ENCODE measurements at regions not wholly inside any gene's neighbourhood (a gene's known extent, or its start where the extent isn't known, plus 50 kb on each side); places are given as distances from the start of the nearest gene placed in this dataset.

DNA sequence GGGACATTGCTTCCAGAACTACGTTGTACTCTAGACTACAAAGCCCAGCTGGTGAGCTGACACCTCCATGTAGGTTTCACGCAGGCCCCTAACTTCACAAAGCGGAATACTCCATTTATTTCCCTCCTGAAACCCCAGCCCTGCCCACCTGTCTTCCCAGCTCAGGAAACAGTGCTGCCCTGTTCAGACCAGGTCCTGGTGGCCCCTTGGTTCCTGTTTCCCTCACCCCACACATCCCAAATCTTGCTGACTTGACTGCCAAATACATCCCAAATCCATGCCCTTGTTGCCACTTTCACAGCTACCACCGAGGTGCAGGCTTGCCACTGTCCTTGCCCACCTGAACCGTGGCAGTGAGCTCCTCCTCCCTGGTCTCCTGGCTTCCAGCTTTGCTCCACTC lies 113.1 kb upstream of the PTPN1 start:
- no peak for DNase-seq

DNA sequence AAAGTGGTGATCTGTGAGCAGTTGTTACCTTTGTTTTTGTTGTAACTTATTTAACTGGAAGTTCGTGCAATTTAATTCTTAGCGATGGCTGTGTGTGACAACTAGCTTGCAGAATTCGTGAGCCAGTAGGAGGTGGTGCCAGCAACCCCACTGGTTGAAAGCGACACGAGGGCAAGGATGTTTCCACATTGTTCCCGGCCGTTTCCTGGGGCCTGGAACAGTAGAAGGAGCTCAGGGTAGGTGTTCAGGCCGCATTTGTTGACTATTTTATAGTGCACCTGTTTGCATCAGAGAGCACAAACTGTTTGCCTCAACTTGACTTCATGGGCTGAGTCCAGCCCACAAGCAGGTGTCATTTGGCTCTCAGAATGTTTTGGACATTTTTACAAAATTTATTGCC lies 112.1 kb upstream of the PTPN1 start:
- no peak for DNase-seq

DNA sequence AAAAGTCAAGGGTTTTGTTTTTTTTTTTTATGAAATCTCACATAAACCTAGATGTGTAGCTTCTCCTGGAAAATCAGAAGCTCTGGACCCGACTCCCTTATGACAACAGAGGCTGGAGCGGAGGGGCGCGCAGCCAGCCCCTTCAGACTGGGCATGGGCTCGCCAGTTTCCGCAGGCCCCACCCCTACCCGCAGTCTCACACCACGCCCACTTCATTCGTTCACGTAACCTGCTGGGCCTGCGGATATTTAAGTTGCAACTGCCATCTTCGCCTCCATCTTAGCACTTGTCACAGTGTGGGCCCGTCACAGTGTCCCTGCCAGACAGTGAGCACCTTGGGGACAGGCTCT lies 111.7 kb upstream of the PTPN1 start:
- DNase-seq = no peak

DNA sequence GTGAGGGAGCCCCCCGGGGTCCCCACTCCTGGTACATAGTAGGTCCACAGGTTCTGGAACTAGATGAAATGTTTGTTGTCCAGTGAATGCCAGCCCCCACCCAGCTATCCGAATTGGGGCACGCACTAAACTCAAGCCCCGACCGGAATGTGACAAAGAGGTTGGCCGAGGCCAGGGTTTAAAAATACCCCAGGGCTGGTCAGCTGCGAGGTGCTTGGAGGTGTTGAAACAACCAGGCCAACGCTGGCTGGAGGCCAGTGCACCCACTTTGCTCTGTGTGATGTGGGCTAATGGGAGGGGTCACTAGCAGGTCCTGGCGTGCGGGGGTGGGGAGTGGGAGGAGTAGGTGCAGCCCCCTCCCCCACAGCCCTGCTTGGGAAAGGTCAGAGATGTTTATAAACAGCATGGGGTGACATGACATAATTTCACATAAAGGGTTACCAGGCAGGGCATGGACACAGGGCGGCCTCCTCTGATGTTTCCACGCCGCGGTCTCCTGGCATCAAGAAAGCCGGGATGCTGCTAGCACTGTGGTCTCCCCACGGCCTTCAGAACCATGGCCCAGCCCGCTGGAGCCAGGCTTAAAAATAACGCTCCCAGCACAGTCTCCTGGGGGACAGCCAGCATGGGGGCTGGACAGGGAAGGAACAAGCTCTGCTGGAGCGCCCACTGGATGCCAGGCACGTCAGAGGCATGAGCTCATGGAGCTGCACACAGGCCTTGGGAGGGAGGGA lies 111.2 kb upstream of the PTPN1 start:
- DNase-seq = no peak

DNA sequence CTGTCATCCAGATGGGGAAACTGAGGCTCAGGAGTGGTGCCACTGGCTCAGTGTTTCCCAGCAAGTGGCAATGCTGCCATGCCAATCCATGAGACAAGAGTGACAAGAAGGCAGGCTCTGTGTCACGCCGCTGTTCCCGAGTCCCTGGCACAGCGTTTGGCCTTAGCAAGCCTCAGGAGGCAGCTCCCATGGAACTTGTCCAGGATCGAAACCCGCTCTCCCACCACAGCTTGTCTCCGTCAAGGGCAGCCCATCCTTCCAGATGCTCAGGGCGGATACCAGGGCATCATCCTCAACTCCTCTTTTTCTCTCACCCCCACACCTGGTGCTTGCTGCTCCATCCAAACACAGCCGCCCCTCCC lies 110.6 kb upstream of the PTPN1 start:
- no peak for DNase-seq

DNA sequence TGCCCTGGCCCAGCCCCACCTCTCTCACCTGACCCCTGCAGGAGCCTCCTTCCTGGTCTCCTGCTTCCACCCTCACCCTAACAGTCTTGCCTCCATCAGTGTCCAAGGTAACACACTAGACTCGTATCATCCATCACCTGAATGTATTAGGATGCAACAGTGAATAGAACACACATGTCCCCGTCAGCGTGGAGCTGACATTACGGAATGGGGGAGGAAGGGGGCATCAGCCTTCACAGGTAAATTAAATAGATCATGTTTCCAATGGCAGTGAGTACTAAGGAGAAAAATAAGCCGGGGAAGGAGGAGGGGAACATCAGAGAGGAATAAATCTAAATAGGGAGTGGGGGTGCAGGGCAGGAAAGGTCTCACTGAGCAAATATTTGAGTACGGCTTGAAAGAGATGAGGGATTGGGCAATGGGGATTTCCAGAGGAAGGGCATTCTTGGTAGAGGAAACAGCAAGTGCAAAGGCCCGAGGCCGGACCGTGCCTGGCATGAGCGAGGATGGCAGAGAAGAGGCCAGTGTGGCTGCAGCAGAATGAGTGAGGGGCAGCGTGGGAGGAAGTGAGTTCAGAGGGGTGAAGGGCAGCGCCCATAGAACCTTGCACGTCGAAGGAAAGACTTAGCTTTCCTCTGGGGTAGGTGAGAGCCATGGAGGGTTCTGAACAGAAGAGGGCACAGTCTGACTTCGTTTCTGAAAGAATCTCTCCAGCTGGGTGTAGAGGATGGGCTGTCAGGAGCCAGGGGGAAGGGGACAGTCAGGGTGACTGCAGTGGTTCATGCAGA lies 110.1 kb upstream of the PTPN1 start:
- DNase-seq = no peak

DNA sequence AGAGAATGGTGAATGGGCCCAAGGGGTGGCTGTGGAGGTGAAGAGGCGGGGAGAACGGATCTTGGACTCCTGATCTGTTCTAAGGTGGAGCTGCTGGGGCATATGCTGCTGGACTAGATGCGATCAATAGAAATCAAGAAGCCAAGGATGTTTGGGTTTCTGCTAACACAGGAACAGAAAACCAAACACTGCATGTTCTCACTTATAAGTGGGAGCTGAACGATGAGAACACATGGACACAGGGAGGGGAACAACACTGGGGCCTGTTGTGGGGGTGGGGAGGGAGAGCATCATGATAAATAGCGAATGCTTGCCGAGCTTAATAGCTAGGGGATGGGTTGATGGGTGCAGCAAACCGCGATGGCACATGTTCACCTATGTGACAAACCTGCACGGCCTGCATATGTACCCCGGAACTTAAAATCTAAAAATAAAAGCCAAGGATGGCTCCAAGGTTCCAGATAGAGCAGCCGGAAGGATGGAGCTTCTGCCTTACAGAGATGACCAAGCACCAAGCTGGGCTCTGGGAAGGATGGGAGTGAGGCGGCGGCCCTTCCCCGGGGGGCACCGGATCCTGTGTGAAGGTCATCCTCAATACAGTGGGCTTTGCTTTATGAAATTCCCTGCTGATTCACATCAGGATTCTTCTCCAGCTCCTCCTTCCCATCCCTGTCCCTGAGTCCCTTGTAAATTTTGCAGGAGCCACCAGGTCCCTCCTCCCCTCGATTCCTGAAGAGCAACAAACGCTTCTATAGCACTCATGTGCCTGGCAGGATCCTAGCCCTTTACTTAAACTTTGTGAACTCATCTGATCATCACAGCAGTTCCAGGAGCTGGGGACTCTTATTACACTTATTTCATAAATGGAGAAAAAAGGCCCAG lies 109.2 kb upstream of the PTPN1 start:
- no peak for DNase-seq

DNA sequence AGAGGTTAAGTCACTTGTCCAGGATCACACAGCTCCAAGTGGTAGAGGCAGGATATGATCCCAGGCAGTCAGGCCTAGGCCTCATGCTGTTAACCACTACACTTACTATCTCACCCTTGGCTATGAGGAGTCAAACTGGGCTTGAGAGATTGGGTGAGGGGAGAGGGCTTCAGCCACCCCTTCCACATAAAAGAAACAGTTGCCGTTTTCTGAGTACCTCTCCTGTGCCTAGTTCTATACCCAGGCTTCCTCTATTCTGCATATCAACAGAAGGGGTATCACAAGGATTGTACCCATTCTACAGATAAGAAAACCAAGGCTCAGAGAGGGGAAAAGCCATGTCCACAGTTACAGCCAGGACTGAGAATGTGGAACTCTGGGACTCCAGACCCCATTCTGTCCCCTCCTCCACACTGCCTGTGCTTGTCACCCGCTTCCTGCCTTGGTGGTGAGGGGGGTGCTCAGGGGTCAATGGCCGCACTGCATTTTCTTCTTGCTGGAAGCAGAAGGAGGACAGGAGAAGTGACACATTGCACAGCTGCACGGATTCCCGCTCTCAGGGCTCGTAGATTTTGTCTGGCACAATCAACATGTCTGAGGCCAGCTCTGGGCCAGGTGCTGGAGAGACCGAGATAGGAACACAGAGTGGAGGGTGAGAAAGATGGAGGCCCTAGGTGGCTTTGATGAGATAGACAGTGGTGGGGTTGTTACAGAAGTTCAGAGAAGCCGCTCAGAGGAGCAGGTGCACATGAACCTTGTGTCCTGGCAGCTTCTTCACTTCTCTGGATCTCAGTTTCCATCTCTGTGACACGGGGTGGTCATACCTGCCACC lies 108.4 kb upstream of the PTPN1 start:
- no peak for DNase-seq

DNA sequence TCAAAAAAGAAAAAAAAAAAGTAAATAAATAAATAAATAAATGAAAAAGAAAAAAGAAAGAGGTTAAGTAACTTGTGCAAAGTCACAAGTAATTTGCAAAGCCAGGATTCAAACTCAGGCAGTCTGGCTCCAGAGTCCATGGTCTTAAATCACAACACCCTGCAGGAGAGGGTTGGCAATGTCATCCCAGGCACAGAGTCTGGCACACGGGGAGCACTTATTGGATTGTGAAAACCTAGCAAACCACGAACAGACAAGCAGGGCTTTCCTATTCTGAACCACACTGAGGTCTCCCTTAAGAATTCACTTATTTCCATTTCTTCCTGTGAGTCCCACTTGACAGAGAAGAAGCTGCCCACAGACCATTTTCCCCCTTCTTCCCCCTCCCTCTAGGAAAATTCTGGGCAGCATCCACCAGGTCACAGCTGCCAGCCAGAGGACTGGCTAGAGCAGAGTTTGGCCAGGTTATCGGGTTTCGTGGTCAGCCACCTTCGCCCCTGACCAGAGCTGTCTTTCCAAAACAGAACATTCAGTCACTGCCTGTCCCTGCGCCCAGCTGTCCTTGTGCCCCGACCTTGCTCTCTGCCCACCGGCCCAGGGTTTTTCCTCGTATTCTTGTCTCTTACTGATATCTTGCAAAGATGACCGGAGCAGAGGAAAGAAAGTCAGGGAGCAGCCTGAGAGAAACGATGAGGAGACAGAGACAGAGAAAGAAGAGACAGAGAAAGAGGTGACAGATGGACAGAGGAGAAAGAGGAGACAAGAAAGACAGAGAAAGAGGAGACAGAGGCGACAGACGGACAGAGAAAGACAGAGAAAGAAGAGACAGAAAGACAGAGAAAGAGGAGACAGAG lies 106.4 kb upstream of the PTPN1 start:
- no peak for DNase-seq

DNA sequence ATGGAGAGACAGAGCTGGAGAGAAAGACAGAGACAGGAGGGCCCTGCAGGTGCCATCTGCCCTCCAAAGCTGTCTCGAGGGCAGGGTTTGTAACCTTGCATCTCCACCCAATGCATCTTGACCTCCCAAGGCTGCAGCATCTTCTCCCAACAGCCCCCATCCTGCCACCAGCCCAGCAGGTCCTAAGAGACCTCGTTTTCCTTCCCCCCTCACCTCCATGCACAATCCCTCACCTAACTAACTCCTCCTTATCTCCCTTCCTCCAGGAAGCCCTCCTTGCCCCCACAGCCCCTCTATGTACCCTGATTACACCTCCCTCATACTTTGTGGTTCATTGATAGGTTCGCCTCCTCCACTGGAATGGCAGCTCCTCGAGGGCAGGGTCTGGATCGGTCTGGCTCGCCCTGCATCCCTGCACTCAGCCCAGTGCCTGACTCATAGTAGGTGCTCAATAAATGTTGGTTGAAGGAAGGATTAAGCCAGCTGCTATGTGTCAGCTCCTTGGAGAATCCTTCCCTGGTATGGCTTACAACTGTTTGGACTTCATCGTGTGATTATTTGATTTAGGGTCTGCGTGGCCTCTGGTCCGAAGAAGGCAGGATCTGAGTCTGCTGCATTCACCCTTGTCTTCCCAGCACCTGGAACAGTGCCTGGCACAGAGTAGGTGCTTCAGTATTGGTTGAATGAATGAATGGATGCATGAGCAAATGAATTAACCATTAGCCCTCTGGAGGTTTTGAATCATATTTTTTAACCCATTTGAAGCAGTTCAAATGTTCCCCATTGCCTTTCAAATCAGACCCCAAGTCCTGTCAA lies 105.6 kb upstream of the PTPN1 start:
- DNase-seq = no peak

DNA sequence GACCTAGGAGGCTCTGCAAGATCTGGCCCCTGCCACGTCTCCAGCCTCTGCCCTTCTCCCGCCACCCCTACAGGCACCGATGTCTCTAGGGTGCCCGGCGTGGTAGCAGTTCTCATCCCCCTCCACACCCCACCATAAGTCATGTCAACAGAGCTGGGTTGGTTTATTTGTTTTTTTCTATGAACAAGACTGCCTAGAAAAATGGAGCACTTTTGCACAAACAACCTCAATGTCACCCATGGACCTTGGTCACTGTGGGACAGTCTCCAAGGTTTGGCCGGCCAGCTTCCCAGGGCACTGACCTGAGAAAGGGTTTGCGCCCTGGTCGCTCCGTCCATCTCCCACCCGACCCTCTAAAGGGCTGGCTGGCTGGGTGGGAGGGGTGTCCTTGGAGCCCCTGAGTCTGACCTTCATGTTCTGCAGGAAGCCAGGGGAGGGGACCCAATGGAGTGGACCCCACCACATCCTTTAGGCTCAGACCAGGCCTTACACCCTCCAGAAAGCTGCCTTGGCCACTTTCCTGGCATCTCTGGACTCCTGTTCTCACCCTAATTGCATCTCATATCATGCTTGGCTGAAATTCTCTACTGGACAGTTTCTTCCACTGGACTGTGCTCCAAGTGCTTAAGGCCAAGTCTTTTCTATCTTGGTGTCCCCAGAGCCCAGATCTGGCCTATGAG lies 104.8 kb upstream of the PTPN1 start:
- no peak for DNase-seq

DNA sequence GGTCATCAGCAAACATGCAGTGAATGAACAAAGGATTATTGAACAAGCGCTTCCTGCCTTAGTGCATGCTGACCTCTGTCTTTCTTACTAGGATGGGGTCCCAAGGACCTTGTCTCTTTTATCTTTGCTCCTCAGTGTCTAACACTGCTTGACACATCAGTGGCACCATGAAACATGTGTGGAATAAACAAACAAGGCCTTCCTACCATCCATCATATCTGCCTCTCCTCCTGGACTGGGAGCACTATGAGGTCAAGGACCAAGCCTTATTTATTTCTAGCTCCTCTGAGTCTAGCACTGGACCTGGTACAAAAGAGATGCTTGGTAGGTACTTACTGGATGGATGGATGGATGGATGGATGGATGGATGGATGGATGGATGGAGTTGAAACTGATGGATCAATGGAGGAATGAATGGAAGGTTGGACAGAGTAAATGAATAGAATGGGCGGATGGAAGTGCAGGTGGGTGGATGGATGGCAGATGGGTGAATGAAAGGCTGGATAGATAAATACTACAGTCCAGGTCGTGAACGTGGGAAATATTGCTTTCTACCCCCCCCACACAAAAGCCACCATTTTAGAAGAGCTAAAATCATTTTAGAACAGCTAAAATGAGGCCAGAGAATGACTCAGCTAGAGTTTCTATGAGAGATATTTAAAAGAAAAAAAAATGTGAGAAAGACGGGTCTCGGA lies 104.1 kb upstream of the PTPN1 start:
- DNase-seq = no peak

DNA sequence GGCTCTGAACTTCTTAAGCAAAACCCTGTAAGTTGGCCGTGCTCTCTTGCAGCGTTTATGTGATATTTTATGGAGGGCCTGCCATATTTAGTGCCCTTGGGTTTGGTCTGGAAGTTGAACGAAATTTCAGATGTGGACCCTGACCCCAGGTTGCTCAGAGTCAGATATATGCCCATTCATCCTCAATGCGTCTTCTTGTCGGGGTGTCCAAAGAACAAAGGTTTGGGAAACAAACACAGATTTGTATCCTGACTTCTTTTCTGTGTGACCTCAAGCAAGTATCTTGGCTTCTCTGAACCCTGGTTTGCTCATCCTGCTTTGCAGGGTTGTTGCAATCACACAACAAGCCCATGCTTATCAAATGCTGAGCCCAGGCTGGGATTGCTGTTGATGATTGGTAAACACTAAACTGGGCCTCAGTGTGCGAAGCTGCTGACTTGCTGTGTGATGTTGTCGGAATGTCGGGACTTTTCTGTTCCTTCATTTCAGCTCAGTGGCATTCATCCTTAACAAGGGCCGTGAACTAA lies 103.5 kb upstream of the PTPN1 start:
- DNase-seq = no peak

DNA sequence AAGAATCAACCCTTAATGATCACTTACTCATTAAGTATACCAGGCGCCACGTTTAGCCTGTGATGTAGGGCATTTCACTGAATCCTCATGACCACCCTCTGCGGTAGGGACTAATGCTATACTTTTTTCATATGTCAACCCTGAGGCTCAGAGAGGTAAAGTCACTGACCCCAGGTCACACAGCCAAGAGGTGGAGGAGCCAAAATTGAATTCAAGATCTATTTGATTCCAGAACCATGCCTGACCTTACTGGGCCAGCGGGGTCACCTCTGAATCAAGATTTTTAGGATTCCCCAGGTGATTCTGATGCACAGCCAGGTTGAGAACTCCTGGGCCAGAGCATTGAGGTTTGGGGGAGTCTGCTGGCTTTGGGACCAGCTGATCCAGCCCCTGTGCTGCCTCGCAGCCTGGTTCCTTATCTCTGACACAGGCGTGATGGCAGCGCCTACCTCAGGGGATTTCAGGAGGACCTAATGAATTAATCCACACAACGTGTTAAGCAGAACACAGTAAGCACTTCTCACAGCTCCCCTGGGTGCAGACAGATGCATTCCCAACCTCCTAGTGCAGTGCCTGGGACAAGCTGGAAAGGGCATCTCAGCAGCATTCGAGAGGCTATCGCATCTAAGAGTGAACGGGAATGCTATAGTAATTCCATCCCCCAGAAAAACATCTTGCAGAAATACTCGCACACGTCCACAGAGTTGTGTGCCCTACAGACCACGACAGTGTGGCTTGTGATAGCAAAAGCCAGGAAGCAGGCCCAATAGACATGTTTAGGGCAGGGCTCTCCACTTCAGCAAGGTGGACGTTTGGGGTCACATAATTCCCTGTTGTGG lies 101.4 kb upstream of the PTPN1 start:
- no peak for DNase-seq

DNA sequence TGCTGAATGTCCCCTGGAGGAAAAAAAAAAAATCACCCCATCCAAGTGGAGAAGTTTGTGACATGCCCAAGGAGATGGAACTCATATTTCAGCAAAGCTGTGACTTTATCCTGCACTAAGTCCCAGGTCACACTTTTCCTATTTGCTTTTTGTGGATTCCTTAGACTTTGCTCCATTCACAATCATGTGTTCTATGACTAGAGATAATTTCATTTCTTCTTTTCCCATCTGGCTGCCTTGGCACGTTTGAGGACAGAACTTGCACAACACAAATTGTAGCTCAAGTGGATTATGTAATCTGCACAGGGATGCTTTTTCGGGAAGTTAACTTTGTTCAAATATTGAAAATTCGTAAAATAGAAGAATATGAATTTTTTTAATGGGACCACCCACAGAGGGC lies 100.7 kb upstream of the PTPN1 start:
- DNase-seq = no peak

DNA sequence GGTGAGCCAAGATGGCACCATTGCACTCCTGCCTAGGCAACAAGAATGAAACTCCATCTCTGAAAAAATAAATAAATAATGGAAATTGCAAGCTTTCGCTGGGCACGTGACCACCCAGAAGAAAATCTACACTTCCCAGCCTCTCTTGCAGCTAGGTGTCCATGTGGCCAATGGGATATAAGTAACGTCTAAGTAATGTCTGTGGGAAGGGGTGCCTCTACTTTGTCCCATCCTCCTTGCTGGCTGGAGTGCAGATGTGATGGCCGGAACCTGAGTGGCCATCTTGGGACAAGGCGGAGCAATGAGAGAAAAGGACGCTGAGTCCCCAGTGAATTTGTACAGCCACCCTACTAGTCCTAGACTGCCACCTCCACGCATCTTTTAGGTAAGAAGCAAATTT lies 99.8 kb upstream of the PTPN1 start:
- no peak for DNase-seq

DNA sequence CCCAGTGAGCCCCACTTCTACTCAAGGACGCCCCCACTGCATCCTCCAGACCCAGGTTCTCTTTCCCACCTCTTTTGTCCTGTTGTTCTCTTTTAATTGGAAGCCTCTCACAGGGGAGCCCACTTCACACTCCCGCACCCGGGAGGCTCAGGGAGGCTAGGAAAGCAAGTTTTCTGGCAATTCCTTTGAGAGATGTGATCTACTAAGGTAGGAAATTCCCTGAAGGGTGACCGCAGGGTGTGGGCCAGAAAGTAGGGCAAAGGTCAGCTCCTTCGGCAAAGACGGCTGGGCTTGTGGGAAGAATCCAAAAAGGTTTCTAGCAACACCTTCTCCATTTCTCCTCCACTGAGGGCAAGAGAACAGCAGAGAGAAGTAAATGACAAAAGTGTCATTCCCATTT lies 98.1 kb upstream of the PTPN1 start:
- DNase-seq = no peak

DNA sequence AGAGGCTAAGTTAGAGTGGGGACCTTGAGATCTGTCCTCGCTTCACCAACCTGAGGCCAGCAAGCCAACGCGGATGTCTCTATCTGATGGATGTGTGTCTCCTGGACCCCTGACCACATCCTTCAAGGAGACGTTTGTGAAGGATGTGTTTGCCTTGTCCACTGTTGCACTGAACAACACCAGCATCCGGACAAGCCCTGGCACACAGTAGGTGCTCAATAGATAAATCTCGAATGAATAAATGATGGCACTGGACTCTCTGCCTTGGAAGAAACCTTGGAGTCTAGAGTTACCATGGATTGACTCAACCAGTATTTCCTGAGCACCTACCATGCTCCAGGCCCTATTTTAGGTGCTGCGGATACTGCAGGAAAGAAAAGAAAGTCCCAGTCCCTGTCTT lies 97.7 kb upstream of the PTPN1 start:
- DNase-seq = no peak

DNA sequence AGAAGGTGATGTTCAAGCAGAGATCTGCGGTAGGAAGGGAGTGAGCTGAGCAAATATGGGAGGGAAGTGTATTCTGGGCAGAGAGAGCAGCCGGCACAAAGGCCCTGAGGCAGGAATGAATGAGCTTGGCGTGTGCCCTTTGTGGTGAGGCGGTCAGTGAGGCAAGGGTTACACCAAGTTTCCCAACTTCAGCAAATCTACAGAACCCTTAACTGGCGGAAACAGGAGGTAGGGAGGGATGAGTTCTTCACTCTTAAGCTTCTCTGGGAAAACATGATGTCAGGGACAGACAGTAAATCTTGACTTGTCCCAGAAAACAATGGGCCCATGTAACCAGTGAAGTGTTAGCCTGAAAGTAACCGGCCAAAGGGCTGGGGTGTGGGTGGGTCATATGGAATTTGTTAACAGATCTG lies 97.1 kb upstream of the PTPN1 start:
- no peak for DNase-seq

All from CD4-positive, alpha-beta T cell treated with Interleukin-17A for 1 hour (primary cell).